Gastroesophageal sphincter (tissue), 3 donors: ENCODE measurements at regions not wholly inside any gene's neighbourhood (a gene's known extent, or its start where the extent isn't known, plus 50 kb on each side); places are given as distances from the start of the nearest gene placed in this dataset.

Experiments used
- POLR2A ChIP-seq, 2 donors: fragments of 450-650 bp; IDR thresholded peaks; one replicate each; pipeline ENCODE4 v1.6.1; 2017; ENCODE audit warnings: antibody characterized with exemption in 2 of 2, mild to moderate bottlenecking in 2 of 2, moderate library complexity in 1 of 2
- POLR2AphosphoS5 ChIP-seq: sonication (generic); formaldehyde crosslinking; IDR thresholded peaks from one replicate; pipeline ENCODE4 v1.6.1; 2017; ENCODE audit warnings: antibody characterized with exemption
- TF ChIP-seq, protein P1 (sequence below), 4 experiments: fragments of 200-600 bp in 2 of 4; fragments of 450-650 bp in 2 of 4; sonication (generic) in 1 of 4; IDR thresholded peaks; one replicate each; pipeline ENCODE4 v1.5.1; 2017 to 2019; ENCODE audit warnings: antibody characterized with exemption in 4 of 4, mild to moderate bottlenecking in 2 of 4, moderate library complexity in 2 of 4

- TF ChIP-seq, protein P1, sequence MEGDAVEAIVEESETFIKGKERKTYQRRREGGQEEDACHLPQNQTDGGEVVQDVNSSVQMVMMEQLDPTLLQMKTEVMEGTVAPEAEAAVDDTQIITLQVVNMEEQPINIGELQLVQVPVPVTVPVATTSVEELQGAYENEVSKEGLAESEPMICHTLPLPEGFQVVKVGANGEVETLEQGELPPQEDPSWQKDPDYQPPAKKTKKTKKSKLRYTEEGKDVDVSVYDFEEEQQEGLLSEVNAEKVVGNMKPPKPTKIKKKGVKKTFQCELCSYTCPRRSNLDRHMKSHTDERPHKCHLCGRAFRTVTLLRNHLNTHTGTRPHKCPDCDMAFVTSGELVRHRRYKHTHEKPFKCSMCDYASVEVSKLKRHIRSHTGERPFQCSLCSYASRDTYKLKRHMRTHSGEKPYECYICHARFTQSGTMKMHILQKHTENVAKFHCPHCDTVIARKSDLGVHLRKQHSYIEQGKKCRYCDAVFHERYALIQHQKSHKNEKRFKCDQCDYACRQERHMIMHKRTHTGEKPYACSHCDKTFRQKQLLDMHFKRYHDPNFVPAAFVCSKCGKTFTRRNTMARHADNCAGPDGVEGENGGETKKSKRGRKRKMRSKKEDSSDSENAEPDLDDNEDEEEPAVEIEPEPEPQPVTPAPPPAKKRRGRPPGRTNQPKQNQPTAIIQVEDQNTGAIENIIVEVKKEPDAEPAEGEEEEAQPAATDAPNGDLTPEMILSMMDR (IDR thresholded peaks at IDR 0.05) = no peak
- no peak for TF ChIP-seq POLR2AphosphoS5
- no peak for TF ChIP-seq POLR2A (IDR thresholded peaks at IDR 0.05)
Observed at GRCh38 chr2:130287656-130288026, 55.1 kb upstream of the IMP4 start.
